GM19351 (cell line): ENCODE measurements at regions not wholly inside any gene's neighbourhood (a gene's known extent, or its start where the extent isn't known, plus 50 kb on each side); places are given as distances from the start of the nearest gene placed in this dataset.

Experiments
- ATAC-seq: cut with Tn5 transposase; IDR thresholded peaks from one replicate; pipeline ENCODE4 v1.9.1; 2021; ENCODE audit warnings: mild to moderate bottlenecking, moderate library complexity; ENCODE audit not compliant: unreplicated experiment

- ATAC-seq = no peak
These were observed 100.2 kb upstream of the SULT1C3 start for GRCh38 chr2:108139521-108139920.

- no peak for ATAC-seq
These were observed 94.0 kb upstream of the SULT1C3 start for GRCh38 chr2:108145557-108146326.

GRCh38 chr2:108148555-108148954, 91.2 kb upstream of the SULT1C3 start:
- ATAC-seq = no peak

GRCh38 chr2:108154366-108155061, 85.3 kb upstream of the SULT1C3 start:
- no peak for ATAC-seq

- ATAC-seq = no peak
These were observed 78.5 kb upstream of the SULT1C3 start for GRCh38 chr2:108161298-108161697.

GRCh38 chr2:108164318-108164717, 75.5 kb upstream of the SULT1C3 start:
- ATAC-seq = no peak

GRCh38 chr2:108165729-108166128, 74.0 kb upstream of the SULT1C3 start:
- ATAC-seq = peak; percentile 43

- ATAC-seq = no peak
These were observed 72.1 kb upstream of the SULT1C3 start for GRCh38 chr2:108167699-108168098.

- no peak for ATAC-seq
These were observed 69.7 kb upstream of the SULT1C3 start for GRCh38 chr2:108169982-108170625.

GRCh38 chr2:108171657-108172056, 68.1 kb upstream of the SULT1C3 start:
- no peak for ATAC-seq

- ATAC-seq = no peak
These were observed 57.3 kb upstream of the SULT1C3 start for GRCh38 chr2:108182489-108182888.

- ATAC-seq = peak; percentile 77
These were observed 55.3 kb upstream of the SULT1C3 start for GRCh38 chr2:108184419-108184818.

- no peak for ATAC-seq
These were observed 50.5 kb upstream of the SULT1C3 start for GRCh38 chr2:108189316-108189715.
